ENCODE measurements at regions not wholly inside any gene's neighbourhood (a gene's known extent, or its start where the extent isn't known, plus 50 kb on each side); places are given as distances from the start of the nearest gene placed in this dataset.
"Not testable (repeated sequence)": the region's sequence is repeated elsewhere in the genome, so short reads cannot be mapped to it uniquely, and the experiment has no call there.

GRCh38 chr16:86257546-86257945, 252.8 kb upstream of the FOXF1 start:
- TF ChIP-seq CTCF (IDR thresholded peaks at IDR 0.05; ENCODE audit: extremely low read depth, insufficient read depth, missing control alignments) = no peak
- in situ Hi-C loops (cut with MboI; ENCODE audit: low pct_unique_long_range_greater_than_20kb, low sequenced_read_pairs, unreplicated experiment) = no loop called here
- no peak for DNase-seq (ENCODE audit: low spot score)

GRCh38 chr16:86258713-86259112, 251.6 kb upstream of the FOXF1 start:
- DNase-seq (ENCODE audit: low spot score) = no peak
- in situ Hi-C loops (cut with MboI; ENCODE audit: low pct_unique_long_range_greater_than_20kb, low sequenced_read_pairs, unreplicated experiment) = no loop called here
- no peak for TF ChIP-seq CTCF (IDR thresholded peaks at IDR 0.05; ENCODE audit: extremely low read depth, insufficient read depth, missing control alignments)

- in situ Hi-C loops (cut with MboI; ENCODE audit: low pct_unique_long_range_greater_than_20kb, low sequenced_read_pairs, unreplicated experiment) = no loop called here
- TF ChIP-seq CTCF (IDR thresholded peaks at IDR 0.05; ENCODE audit: extremely low read depth, insufficient read depth, missing control alignments) = no peak
- no peak for DNase-seq (ENCODE audit: low spot score)
Measured at GRCh38 chr16:86259499-86259898, 250.8 kb upstream of the FOXF1 start.

- no peak for TF ChIP-seq CTCF (IDR thresholded peaks at IDR 0.05; ENCODE audit: extremely low read depth, insufficient read depth, missing control alignments)
- in situ Hi-C loops (cut with MboI; ENCODE audit: low pct_unique_long_range_greater_than_20kb, low sequenced_read_pairs, unreplicated experiment) = no loop called here
- DNase-seq (ENCODE audit: low spot score) = no peak
Measured at GRCh38 chr16:86261379-86261778, 248.9 kb upstream of the FOXF1 start.

- in situ Hi-C loops (cut with MboI; ENCODE audit: low pct_unique_long_range_greater_than_20kb, low sequenced_read_pairs, unreplicated experiment); DNase-seq (ENCODE audit: low spot score): not testable (repeated sequence)
Measured at GRCh38 chr16:86267657-86268056, 242.7 kb upstream of the FOXF1 start.

- in situ Hi-C loops (cut with MboI; ENCODE audit: low pct_unique_long_range_greater_than_20kb, low sequenced_read_pairs, unreplicated experiment) = no loop called here
- no peak for DNase-seq (ENCODE audit: low spot score)
- no peak for TF ChIP-seq CTCF (IDR thresholded peaks at IDR 0.05; ENCODE audit: extremely low read depth, insufficient read depth, missing control alignments)
Measured at GRCh38 chr16:86270696-86271095, 239.6 kb upstream of the FOXF1 start.

- in situ Hi-C loops (cut with MboI; ENCODE audit: low pct_unique_long_range_greater_than_20kb, low sequenced_read_pairs, unreplicated experiment) = no loop called here
- no peak for DNase-seq (ENCODE audit: low spot score)
Measured at GRCh38 chr16:86272744-86273143, 237.6 kb upstream of the FOXF1 start.

More at GRCh38 chr16:86272744-86273143, 237.6 kb upstream of the FOXF1 start:
- no peak for TF ChIP-seq CTCF (IDR thresholded peaks at IDR 0.05; ENCODE audit: extremely low read depth, insufficient read depth, missing control alignments)

Measured in GM13977 (cell line).